SH-SY5Y (cell line): ENCODE measurements at regions not wholly inside any gene's neighbourhood (a gene's known extent, or its start where the extent isn't known, plus 50 kb on each side); places are given as distances from the start of the nearest gene placed in this dataset.

ENCODE experiments used
- GATA2 ChIP-seq: IDR thresholded peaks from 2 replicates; pipeline ENCODE4 v1.6.1; 2011; ENCODE audit warnings: mild to moderate bottlenecking, low read depth, low read length
- GATA3 ChIP-seq: IDR thresholded peaks from 2 replicates; pipeline ENCODE4 v1.6.1; 2011; ENCODE audit warnings: low read depth, mild to moderate bottlenecking, low read length, moderate library complexity

GRCh38 chr5:74289238-74289637 is 351.3 kb downstream of the ENC1 start:
- TF ChIP-seq GATA3 (no peak), GATA2 (no peak)
